SK-N-SH (cell line): ENCODE measurements at regions not wholly inside any gene's neighbourhood (a gene's known extent, or its start where the extent isn't known, plus 50 kb on each side); places are given as distances from the start of the nearest gene placed in this dataset.

Experiments
- CTCF ChIA-PET: fragments of 300-600, 350-600 bp; formaldehyde crosslinking; extraction: SDS; loops from one replicate; lab custom pipeline; 2021; lab: Yijun Ruan, JAX
- POLR2A ChIA-PET: fragments of 350-600 bp; sonication (Branson Sonifier 250); formaldehyde crosslinking; extraction: SDS; loops from one replicate; lab custom pipeline; 2020; ENCODE audit warnings: antibody characterized with exemption, inconsistent platforms; lab: Yijun Ruan, JAX
- DNase-seq: peaks from one replicate; pipeline ENCODE4 v3.0.0; 2012
- H2AFZ ChIP-seq: fragments of 200-600 bp; sonication (generic); 2 replicates; pipeline ENCODE4 v1.8.1; 2016; ENCODE audit warnings: antibody characterized with exemption, mild to moderate bottlenecking, low read depth
- H3F3A ChIP-seq: fragments of 200-600 bp; sonication (generic); replicated peaks from 2 replicates; pipeline ENCODE3; 2016; ENCODE audit warnings: antibody characterized with exemption, mild to moderate bottlenecking; ENCODE audit not compliant: insufficient read depth
- H3K27ac ChIP-seq, 2 experiments: fragments of 200-500 bp in 1 of 2; fragments of 200-600 bp in 1 of 2; sonication (Bioruptor generic) in 1 of 2; sonication (generic), shearing (Covaris generic) in 1 of 2; 2 replicates each; pipeline versions ENCODE4 v1.5.1 to v1.6.1; 2014 to 2016; ENCODE audit warnings: low read depth in 2 of 2, inconsistent platforms in 1 of 2, low read length in 1 of 2, mild to moderate bottlenecking in 1 of 2, mixed read lengths in 1 of 2
- H3K27me3 ChIP-seq: fragments of 200-600 bp; sonication (generic), shearing (Covaris generic); 2 replicates; pipeline ENCODE4 v1.6.1; 2016; ENCODE audit warnings: mixed run types; ENCODE audit not compliant: insufficient read depth
- H3K36me3 ChIP-seq, 2 experiments: fragments of 200-500 bp in 1 of 2; fragments of 200-600 bp in 1 of 2; sonication (Bioruptor generic) in 1 of 2; sonication (generic) in 1 of 2; replicated peaks in 1 of 2; 2 replicates each; pipeline versions ENCODE3 to v1.5.1; 2014 to 2016; ENCODE audit warnings: low read length in 1 of 2, mild to moderate bottlenecking in 1 of 2; ENCODE audit not compliant: insufficient read depth in 2 of 2, control insufficient read depth in 1 of 2
- H3K4me1 ChIP-seq, 2 experiments: fragments of 200-500 bp in 1 of 2; fragments of 200-600 bp in 1 of 2; sonication (Bioruptor generic) in 1 of 2; sonication (generic), shearing (Covaris generic) in 1 of 2; 2 replicates each; pipeline versions ENCODE4 v1.5.1 to v1.6.1; 2014 to 2016; ENCODE audit warnings: low read depth in 1 of 2, low read length in 1 of 2, mixed run types in 1 of 2; ENCODE audit not compliant: insufficient read depth in 2 of 2, control insufficient read depth in 1 of 2
- H3K4me2 ChIP-seq: fragments of 200-600 bp; sonication (generic), shearing (Covaris generic); 2 replicates; pipeline ENCODE4 v1.6.1; 2017; ENCODE audit warnings: mixed run types
- H3K4me3 ChIP-seq, 2 experiments: fragments of 200-500 bp in 1 of 2; fragments of 200-600 bp in 1 of 2; sonication (Bioruptor generic) in 1 of 2; sonication (generic), shearing (Covaris generic) in 1 of 2; 2 replicates each; pipeline versions ENCODE4 v1.5.1 to v1.8.1; 2014 to 2016; ENCODE audit warnings: low read depth in 2 of 2, inconsistent platforms in 1 of 2, low read length in 1 of 2, mild to moderate bottlenecking in 1 of 2, mixed read lengths in 1 of 2, moderate library complexity in 1 of 2
- H3K79me2 ChIP-seq: fragments of 200-600 bp; sonication (generic); 2 replicates; pipeline ENCODE4 v1.8.1; 2017; ENCODE audit warnings: mild to moderate bottlenecking; ENCODE audit not compliant: insufficient read depth
- H3K9ac ChIP-seq: fragments of 200-600 bp; sonication (generic); 2 replicates; pipeline ENCODE4 v1.6.1; 2017; ENCODE audit warnings: mixed run types
- H3K9me2 ChIP-seq: fragments of 200-600 bp; sonication (generic); 2 replicates; pipeline ENCODE4 v1.6.1; 2017; ENCODE audit warnings: mixed run types
- H3K9me3 ChIP-seq: fragments of 200-600 bp; sonication (generic); 2 replicates; pipeline ENCODE4 v1.6.1; 2017; ENCODE audit warnings: mixed run types, mild to moderate bottlenecking, moderate library complexity
- H4K20me1 ChIP-seq: fragments of 200-600 bp; sonication (generic); 2 replicates; pipeline ENCODE4 v1.6.1; 2017; ENCODE audit warnings: mild to moderate bottlenecking, mixed run types; ENCODE audit not compliant: insufficient read depth
- CTCF ChIP-seq: fragments of 200-600 bp; sonication (generic); IDR thresholded peaks from 2 replicates; pipeline ENCODE4 v1.6.1; 2017; ENCODE audit warnings: antibody characterized with exemption, mild to moderate bottlenecking, moderate library complexity
- FOSL2 ChIP-seq: IDR thresholded peaks from 2 replicates; pipeline ENCODE4 v1.4.0; 2012; ENCODE audit warnings: low read depth, mild to moderate bottlenecking, moderate library complexity, borderline replicate concordance
- FOXM1 ChIP-seq: IDR thresholded peaks from 2 replicates; pipeline ENCODE4 v1.4.0; 2012; ENCODE audit warnings: low read depth, mild to moderate bottlenecking
- GATA2 ChIP-seq: sonication (generic); formaldehyde crosslinking; IDR thresholded peaks from 2 replicates; pipeline ENCODE4 v1.5.0; 2020; ENCODE audit warnings: mild to moderate bottlenecking, missing genetic modification reagents
- IRF3 ChIP-seq: fragments of 150-350 bp; IDR thresholded peaks from 2 replicates; pipeline ENCODE4 v1.6.1; 2016; ENCODE audit warnings: mild to moderate bottlenecking, low read depth, low read length
- NRF1 ChIP-seq: IDR thresholded peaks from 2 replicates; pipeline ENCODE4 v1.6.1; 2012; ENCODE audit warnings: low read depth, mild to moderate bottlenecking, low read length
- REST ChIP-seq: IDR thresholded peaks from 2 replicates; pipeline ENCODE4 v1.6.1; 2012; ENCODE audit warnings: mild to moderate bottlenecking, low read depth, low read length, moderate library complexity
- RFX5 ChIP-seq: IDR thresholded peaks from 2 replicates; pipeline ENCODE4 v1.6.1; 2012; ENCODE audit warnings: mild to moderate bottlenecking, improper control_type of control experiment, low read length
- TAF1 ChIP-seq: IDR thresholded peaks from 2 replicates; pipeline ENCODE4 v1.6.1; 2012; ENCODE audit warnings: low read depth, mild to moderate bottlenecking, low read length, moderate library complexity, borderline replicate concordance
- WGBS: methylation state at CpG from one replicate; pipeline ENCODE4 v1.1.6; 2017; ENCODE audit warnings: low lambda C conversion rate; 5-methylcytosine and 5-hydroxymethylcytosine counted together

- Histone ChIP-seq H3K27ac (no peak overlapping the region), H3F3A (no peaks in the 10 kb centered on the region), H2AFZ (no peak overlapping the region), H3K27me3 (peaks cover 42% of the 10 kb centered on the region), H4K20me1 (no peaks in the 10 kb centered on the region), H3K9ac (no peak overlapping the region), H3K9me3 (no peaks in the 10 kb centered on the region), H3K9me2 (no peaks in the 10 kb centered on the region), H3K4me3 (no peak overlapping the region), H3K4me1 (no peaks in the 10 kb centered on the region; a peak in 1 of 4 replicates), H3K79me2 (no peaks in the 10 kb centered on the region), H3K36me3 (no peaks in the 10 kb centered on the region), H3K4me2 (no peak overlapping the region)
- no peak for DNase-seq
- 5% methylated on average over 5 of the region's 5 CpGs for WGBS
- CTCF ChIA-PET, result no interaction called here
- POLR2A ChIA-PET, result no interaction called here
- TF ChIP-seq RFX5 (no peak), IRF3 (no peak), TAF1 (no peak), CTCF (no peak), FOSL2 (no peak)
Observed at GRCh38 chr1:38334930-38335592, 288.5 kb upstream of the POU3F1 start.

- Histone ChIP-seq H3K27me3 (peaks cover 35% of the 10 kb centered on the region), H3K4me1 (peaks cover 0 to under 1% of the 10 kb centered on the region in 2 experiments; a peak in 1 of 4 replicates), H3F3A (no peaks in the 10 kb centered on the region), H3K4me2 (no peak overlapping the region), H3K9ac (no peak overlapping the region), H3K79me2 (no peaks in the 10 kb centered on the region)
- 17% methylated on average over 7 of the region's 7 CpGs for WGBS
- TF ChIP-seq FOXM1, result no peak
- no peak for TF ChIP-seq NRF1
- TF ChIP-seq GATA2 (CRISPR knock-in tag), result no peak
- no peak for TF ChIP-seq REST
- TF ChIP-seq, all 33 proteins: peak for 0
- no peaks in the 10 kb centered on the region for H3K36me3 ChIP-seq
- H3K9me2 ChIP-seq, result no peaks in the 10 kb centered on the region
- no peaks in the 10 kb centered on the region for H3K9me3 ChIP-seq
- H3K27ac ChIP-seq, result no peak overlapping the region
- POLR2A ChIA-PET, result no interaction called here
- CTCF ChIA-PET, result no interaction called here
- no peak overlapping the region for H2AFZ ChIP-seq
- DNase-seq, result no peak
- H3K4me3 ChIP-seq, result no peak overlapping the region
- no peaks in the 10 kb centered on the region for H4K20me1 ChIP-seq
Observed at GRCh38 chr1:38332649-38333310, 286.2 kb upstream of the POU3F1 start.
